Upper lobe of right lung (tissue), 1 donor: ENCODE measurements at regions not wholly inside any gene's neighbourhood (a gene's known extent, or its start where the extent isn't known, plus 50 kb on each side); places are given as distances from the start of the nearest gene placed in this dataset.

ENCODE experiments used
- ATAC-seq: fragments of 200-7000 bp; cut with Tn5 transposase; one replicate; pipeline ENCODE4 v1.9.1; 2020; ENCODE audit warnings: mild to moderate bottlenecking, moderate library complexity
- DNase-seq: peaks from one replicate; pipeline ENCODE4 v3.0.0-alpha.2; 2020
- H3K27ac ChIP-seq: fragments of 200-600 bp; one replicate; pipeline ENCODE4 v1.8.0; 2022
- H3K27me3 ChIP-seq: fragments of 200-600 bp; one replicate; pipeline ENCODE4 v1.8.0; 2022; ENCODE audit warnings: mild to moderate bottlenecking
- H3K36me3 ChIP-seq: fragments of 200-600 bp; one replicate; pipeline ENCODE4 v1.8.0; 2022
- H3K4me1 ChIP-seq: fragments of 200-600 bp; one replicate; pipeline ENCODE4 v1.8.0; 2022
- H3K4me3 ChIP-seq: fragments of 200-600 bp; one replicate; pipeline ENCODE4 v1.8.0; 2022; ENCODE audit warnings: mild to moderate bottlenecking
- H3K9me3 ChIP-seq: fragments of 200-600 bp; one replicate; pipeline ENCODE4 v1.8.0; 2022
- intact Hi-C: fragments of 100-400 bp; cut with DNase I; formaldehyde crosslinking; loops from one replicate; pipeline ENCODE4 v1.11.0; 2022
- TF ChIP-seq, protein P1 (sequence below): fragments of 200-600 bp; IDR thresholded peaks from one replicate; pipeline ENCODE4 v1.8.0; 2022; ENCODE audit warnings: antibody characterized with exemption
- donor health status: DM: no; HTN: yes; CAD: no; lungs with severe emphysema.

GRCh38 chr15:35137190-35137574 is 52.1 kb upstream of the NANOGP8 start:
- intact Hi-C loops, result no loop called here
- Histone ChIP-seq H3K4me3 (no peak overlapping the region), H3K4me1 (no peaks in the 10 kb centered on the region), H3K9me3 (no peaks in the 10 kb centered on the region), H3K36me3 (no peaks in the 10 kb centered on the region), H3K27me3 (no peaks in the 10 kb centered on the region), H3K27ac (no peak overlapping the region)
- TF ChIP-seq, protein P1, sequence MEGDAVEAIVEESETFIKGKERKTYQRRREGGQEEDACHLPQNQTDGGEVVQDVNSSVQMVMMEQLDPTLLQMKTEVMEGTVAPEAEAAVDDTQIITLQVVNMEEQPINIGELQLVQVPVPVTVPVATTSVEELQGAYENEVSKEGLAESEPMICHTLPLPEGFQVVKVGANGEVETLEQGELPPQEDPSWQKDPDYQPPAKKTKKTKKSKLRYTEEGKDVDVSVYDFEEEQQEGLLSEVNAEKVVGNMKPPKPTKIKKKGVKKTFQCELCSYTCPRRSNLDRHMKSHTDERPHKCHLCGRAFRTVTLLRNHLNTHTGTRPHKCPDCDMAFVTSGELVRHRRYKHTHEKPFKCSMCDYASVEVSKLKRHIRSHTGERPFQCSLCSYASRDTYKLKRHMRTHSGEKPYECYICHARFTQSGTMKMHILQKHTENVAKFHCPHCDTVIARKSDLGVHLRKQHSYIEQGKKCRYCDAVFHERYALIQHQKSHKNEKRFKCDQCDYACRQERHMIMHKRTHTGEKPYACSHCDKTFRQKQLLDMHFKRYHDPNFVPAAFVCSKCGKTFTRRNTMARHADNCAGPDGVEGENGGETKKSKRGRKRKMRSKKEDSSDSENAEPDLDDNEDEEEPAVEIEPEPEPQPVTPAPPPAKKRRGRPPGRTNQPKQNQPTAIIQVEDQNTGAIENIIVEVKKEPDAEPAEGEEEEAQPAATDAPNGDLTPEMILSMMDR, result no peak
- no peak for ATAC-seq
- DNase-seq, result no peak

DNA sequence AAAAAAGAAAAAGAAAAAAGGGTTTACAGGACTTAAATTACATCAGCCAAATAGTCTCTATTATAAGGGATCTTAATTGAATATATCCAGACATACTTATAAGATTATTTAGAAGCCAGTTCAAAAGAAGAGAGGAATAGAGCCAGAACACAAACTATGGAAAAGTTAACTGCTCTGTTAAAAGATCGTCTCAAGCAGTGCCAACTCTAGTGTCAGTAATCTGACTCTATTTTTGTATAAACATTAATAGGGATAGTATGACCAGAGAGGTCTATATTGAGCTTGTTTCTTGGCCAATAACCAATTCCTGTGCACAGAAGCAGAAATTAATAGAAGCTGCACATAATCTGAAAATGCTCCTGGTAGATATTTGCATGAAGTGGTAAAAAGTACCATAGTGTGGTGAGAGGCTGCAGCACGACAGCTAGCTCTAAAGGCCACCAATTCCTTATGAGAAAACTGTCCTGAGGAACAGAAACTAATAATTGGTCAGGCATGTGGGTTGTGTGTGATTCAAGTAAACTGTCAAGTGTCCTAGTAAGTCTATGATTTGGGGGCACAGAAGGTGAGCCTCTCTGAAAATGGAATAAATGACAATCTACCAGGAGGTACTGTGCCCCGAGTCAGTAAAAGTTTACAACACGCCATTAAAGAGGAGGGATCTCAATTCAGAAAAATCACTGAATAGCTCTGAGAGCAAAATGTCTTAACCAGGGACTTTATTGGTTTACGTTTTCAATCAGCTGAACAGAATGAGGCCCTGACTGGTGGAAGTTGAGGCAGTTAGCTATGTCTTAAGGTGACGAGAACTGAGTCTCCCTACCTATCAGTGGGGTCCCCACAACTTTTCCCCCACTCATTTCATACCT is 51.5 kb upstream of the NANOGP8 start:
- no peak for ATAC-seq
- no peak for DNase-seq
- no peaks in the 10 kb centered on the region for H3K9me3 ChIP-seq
- intact Hi-C loops, result no loop called here
- no peak overlapping the region for H3K27ac ChIP-seq
- H3K27me3 ChIP-seq, result no peaks in the 10 kb centered on the region
- TF ChIP-seq, protein P1, result no peak
- no peak overlapping the region for H3K4me3 ChIP-seq
- no peaks in the 10 kb centered on the region for H3K36me3 ChIP-seq
- H3K4me1 ChIP-seq, result no peaks in the 10 kb centered on the region
